Testis (tissue), 2 donors: ENCODE measurements at regions not wholly inside any gene's neighbourhood (a gene's known extent, or its start where the extent isn't known, plus 50 kb on each side); places are given as distances from the start of the nearest gene placed in this dataset.

Experiments used
- DNase-seq: peaks from one replicate; pipeline ENCODE4 v3.0.0-alpha.2; 2019
- H3K27ac ChIP-seq, 2 donors: fragments of 200-600 bp; sonication (generic); one replicate each; pipeline ENCODE4 v1.5.1; 2019
- H3K27me3 ChIP-seq: fragments of 200-600 bp; sonication (generic); one replicate; pipeline ENCODE4 v1.5.1; 2019
- H3K36me3 ChIP-seq: fragments of 200-600 bp; sonication (generic); one replicate; pipeline ENCODE4 v1.5.1; 2017; ENCODE audit warnings: low read depth; ENCODE audit errors: missing control alignments
- H3K4me1 ChIP-seq: fragments of 200-600 bp; sonication (generic); one replicate; pipeline ENCODE4 v1.5.1; 2019
- H3K4me3 ChIP-seq, 2 donors: fragments of 200-600 bp; sonication (generic); one replicate each; pipeline ENCODE4 v1.5.1; 2017 to 2019
- H3K9me3 ChIP-seq: fragments of 200-600 bp; sonication (generic); one replicate; pipeline ENCODE4 v1.5.1; 2017
- CTCF ChIP-seq, 3 experiments: fragments of 450-650 bp in 2 of 3; fragments of 200-600 bp in 1 of 3; sonication (generic) in 1 of 3; IDR thresholded peaks; one replicate each; pipeline ENCODE4 v1.5.1; 2016 to 2019; ENCODE audit warnings: antibody characterized with exemption in 3 of 3, mild to moderate bottlenecking in 2 of 3, moderate library complexity in 1 of 3
- POLR2A ChIP-seq: fragments of 450-650 bp; IDR thresholded peaks from one replicate; pipeline ENCODE4 v1.6.1; 2017; ENCODE audit warnings: antibody characterized with exemption, mild to moderate bottlenecking, moderate library complexity
- WGBS, 2 donors: methylation state at CpG; one replicate each; pipeline ENCODE4 v1.1.5; 2018; 5-methylcytosine and 5-hydroxymethylcytosine counted together
- intact Hi-C: fragments of 100-400 bp; cut with DNase I; formaldehyde crosslinking; loops from one replicate; pipeline ENCODE4 v1.15.1; 2023; ENCODE audit warnings: low total_unique reads

GRCh38 chr4:28443371-28443770 lies 1582.7 kb downstream of the STIM2 start:
- 86 to 96% methylated on average over 3 of the region's 3 CpGs for WGBS, 2 donors

GRCh38 chr4:28443801-28444412 lies 1583.3 kb downstream of the STIM2 start:
- no peak for DNase-seq
- intact Hi-C loops: no loop called here
- no peaks in the 10 kb centered on the region for H3K36me3 ChIP-seq
- WGBS, 2 donors: 72 to 77% methylated on average over 7 of the region's 7 CpGs
- TF ChIP-seq CTCF (IDR thresholded peaks at IDR 0.05): no peak
- H3K27ac ChIP-seq: no peak overlapping the region
- H3K4me3 ChIP-seq: no peak overlapping the region
- H3K9me3 ChIP-seq: no peaks in the 10 kb centered on the region
- H3K4me1 ChIP-seq: no peaks in the 10 kb centered on the region
- H3K27me3 ChIP-seq: no peaks in the 10 kb centered on the region

More at GRCh38 chr4:28443371-28443770, 1582.7 kb downstream of the STIM2 start:
- Histone ChIP-seq H3K4me3 (no peak overlapping the region), H3K36me3 (no peaks in the 10 kb centered on the region), H3K27ac (no peak overlapping the region), H3K27me3 (no peaks in the 10 kb centered on the region), H3K4me1 (no peaks in the 10 kb centered on the region), H3K9me3 (no peaks in the 10 kb centered on the region)
- no peak for TF ChIP-seq POLR2A
- intact Hi-C loops: no loop called here
- DNase-seq: no peak

- no peaks in the 10 kb centered on the region for H3K4me1 ChIP-seq
- 83 to 88% methylated on average over 3 of the region's 3 CpGs for WGBS, 2 donors
- H3K4me3 ChIP-seq: no peak overlapping the region
- TF ChIP-seq CTCF (IDR thresholded peaks at IDR 0.05): no peak
- no peak for TF ChIP-seq POLR2A
- no peaks in the 10 kb centered on the region for H3K9me3 ChIP-seq
- intact Hi-C loops: no loop called here
- no peak overlapping the region for H3K27ac ChIP-seq
- no peaks in the 10 kb centered on the region for H3K27me3 ChIP-seq
- DNase-seq: no peak
- H3K36me3 ChIP-seq: no peaks in the 10 kb centered on the region
These were observed 1584.3 kb downstream of the STIM2 start for GRCh38 chr4:28444886-28445496.

- WGBS, 2 donors: 67% methylated on average over 3 of the region's 3 CpGs
- no peaks in the 10 kb centered on the region for H3K27me3 ChIP-seq
- intact Hi-C loops: no loop called here
- no peak overlapping the region for H3K27ac ChIP-seq
- no peak for DNase-seq
- H3K4me3 ChIP-seq: no peak overlapping the region
- H3K36me3 ChIP-seq: no peaks in the 10 kb centered on the region
- TF ChIP-seq CTCF (IDR thresholded peaks at IDR 0.05): no peak
- no peak for TF ChIP-seq POLR2A
- H3K4me1 ChIP-seq: no peaks in the 10 kb centered on the region
- no peaks in the 10 kb centered on the region for H3K9me3 ChIP-seq
These were observed 1588.4 kb downstream of the STIM2 start for GRCh38 chr4:28449085-28449484.

GRCh38 chr4:28451346-28451745 lies 1590.7 kb downstream of the STIM2 start:
- WGBS, 2 donors: 81 to 83% methylated on average over 2 of the region's 2 CpGs
- Histone ChIP-seq H3K9me3 (no peaks in the 10 kb centered on the region), H3K27ac (no peak overlapping the region), H3K4me3 (no peak overlapping the region), H3K36me3 (no peaks in the 10 kb centered on the region), H3K4me1 (no peaks in the 10 kb centered on the region), H3K27me3 (no peaks in the 10 kb centered on the region)
- no peak for TF ChIP-seq CTCF (IDR thresholded peaks at IDR 0.05)
- TF ChIP-seq POLR2A: no peak
- DNase-seq: no peak
- intact Hi-C loops: no loop called here
